ENCODE measurements at regions not wholly inside any gene's neighbourhood (a gene's known extent, or its start where the extent isn't known, plus 50 kb on each side); places are given as distances from the start of the nearest gene placed in this dataset.
"Not testable (repeated sequence)": the region's sequence is repeated elsewhere in the genome, so short reads cannot be mapped to it uniquely, and the experiment has no call there.

DNA sequence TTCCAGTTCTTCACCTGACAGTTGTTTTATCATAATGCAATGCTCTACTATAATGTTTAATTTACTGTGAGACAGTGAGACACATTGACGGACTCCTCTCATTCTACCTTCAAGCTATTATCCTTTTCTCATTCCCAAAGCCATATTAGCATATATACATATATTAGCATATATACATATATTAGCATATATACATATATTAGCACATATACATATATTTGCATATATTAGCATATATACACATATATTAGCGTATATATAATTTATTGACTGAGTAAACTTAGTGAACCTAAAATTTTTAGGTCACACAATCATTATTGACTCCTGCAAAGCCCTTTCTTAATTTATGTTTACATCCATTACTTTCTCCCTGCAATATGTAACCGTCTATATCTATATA lies 555.0 kb upstream of the ADGRB3 start:
- in situ Hi-C loops (cut with HindIII; ENCODE audit: low sequenced_read_pairs): no loop called here

DNA sequence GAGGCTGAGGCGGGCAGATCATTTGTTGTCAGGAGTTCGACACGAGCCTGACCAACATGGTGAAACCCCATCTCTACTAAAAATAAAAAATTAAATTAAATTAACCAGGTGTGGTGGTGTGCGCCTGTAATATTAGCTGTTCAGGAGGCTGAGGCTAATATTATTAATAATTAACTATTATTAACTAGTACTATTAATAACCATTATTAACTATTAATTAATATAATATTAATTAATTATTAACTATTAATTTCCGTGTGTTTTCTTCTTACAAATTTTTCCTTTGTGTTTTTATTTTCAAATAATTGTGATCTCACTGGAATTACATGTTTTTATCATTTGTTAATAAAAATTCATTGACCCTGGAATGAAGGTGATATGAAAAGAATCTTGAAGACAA lies 557.4 kb upstream of the ADGRB3 start:
- in situ Hi-C loops (cut with HindIII; ENCODE audit: low sequenced_read_pairs): no loop called here

DNA sequence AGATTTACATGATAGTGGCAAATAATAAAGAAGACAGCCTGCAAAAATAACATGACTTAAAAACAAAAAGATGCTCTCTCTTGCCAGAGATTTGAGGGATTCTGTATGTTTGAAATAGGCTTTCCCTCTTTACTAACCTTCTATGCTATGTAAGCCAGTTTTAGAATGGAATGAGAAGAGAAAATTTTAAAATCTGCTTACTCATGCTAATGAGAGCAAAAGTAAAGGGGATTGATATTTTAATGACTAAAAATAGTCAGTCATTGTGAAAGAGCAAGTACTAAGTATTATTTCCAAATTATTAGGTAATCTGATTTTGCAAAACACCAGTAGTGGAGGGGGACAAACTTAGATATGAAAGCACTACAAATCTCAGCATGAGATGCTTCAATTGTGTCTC lies 563.3 kb upstream of the ADGRB3 start:
- in situ Hi-C loops (cut with HindIII; ENCODE audit: low sequenced_read_pairs): no loop called here

DNA sequence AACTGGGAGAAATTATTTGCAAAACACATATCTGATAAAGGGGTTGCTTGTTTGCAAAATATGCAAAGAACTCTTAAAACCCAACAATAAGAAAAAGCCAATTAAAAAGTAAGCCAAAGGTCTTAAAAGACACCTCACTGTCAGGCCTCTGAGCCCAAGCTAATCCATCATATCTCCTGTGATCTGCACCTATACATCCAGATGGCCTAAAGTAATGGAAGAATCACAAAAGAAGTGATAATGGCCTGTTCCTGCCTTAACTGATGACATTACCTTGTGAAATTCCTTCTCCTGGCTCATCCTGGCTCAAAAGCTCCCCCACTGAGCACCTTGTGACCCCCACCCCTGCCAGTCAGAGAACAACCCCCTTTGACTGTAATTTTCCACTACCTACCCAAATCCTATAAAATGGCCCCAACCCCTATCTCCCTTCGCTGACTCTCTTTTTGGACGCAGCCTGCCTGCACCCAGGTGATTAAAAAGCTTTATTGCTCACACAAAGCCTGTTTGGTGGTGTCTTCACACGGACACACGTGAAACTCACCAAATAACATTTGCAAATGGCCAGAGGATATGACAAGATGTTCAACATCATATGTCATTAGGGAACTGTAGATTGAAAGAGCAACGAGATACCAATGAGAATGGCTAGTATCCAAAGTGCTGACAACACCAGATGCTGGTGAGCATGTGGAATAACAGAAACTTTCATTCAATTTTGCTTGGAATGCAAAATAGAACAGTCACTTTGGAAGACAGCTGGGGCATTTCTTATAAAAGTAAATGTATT lies 565.0 kb upstream of the ADGRB3 start:
- in situ Hi-C loops (cut with HindIII; ENCODE audit: low sequenced_read_pairs): no loop called here

DNA sequence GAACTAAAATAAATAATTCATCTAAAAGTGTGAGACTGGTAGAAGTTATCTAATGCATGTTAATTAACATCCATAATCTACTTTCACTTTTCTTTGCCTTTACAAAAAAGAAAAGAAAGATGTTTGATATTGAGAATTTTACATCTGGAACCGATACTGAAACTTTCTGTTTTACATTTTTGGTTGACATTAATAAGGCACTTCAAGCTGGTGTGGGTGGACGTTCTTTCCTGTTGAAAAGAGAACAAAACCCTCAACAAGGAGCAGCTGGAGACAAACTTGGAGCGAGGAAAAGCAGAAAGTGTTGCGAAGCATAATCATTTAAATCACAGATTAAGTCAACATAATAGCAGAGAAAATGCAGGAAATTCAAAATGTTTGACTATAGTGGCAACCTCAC lies 575.2 kb upstream of the ADGRB3 start:
- in situ Hi-C loops (cut with HindIII; ENCODE audit: low sequenced_read_pairs): no loop called here

DNA sequence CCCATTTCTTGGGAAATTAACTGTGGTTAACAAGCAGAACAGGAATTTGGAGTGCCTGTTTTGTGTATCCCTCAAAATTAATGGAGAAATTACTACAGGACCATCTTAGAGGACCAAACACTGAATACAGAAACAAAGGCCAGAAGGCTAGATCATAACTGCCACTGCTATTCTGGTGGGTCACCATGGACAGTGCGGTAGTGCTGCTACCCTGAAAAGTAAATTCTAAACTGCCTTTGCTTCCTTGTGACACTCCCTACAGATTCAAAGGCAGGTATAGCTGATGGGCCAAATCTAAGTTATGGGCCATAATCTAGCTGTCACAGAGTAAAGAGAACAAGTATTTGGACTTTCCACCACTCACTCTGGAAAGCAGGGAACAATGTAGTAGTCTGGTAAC lies 575.8 kb upstream of the ADGRB3 start:
- in situ Hi-C loops (cut with HindIII; ENCODE audit: low sequenced_read_pairs): no loop called here

DNA sequence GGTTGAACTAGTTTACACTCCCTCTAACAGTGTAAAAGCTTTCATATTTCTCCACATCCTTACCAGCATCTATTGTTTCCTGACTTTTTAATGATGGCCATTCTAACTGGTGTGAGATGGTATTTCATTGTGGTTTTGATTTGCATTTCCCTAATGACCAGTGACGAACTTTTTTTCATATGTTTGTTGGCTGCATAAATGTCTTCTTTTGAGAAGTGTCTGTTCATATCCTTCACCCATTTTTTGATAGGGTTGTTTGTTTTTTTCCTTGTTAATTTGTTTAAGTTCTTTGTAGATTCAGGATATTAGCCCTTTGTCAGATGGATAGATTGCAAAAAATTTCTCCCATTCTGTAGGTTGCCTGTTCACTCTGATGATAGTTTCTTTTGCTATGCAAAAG lies 578.5 kb upstream of the ADGRB3 start:
- in situ Hi-C loops (cut with HindIII; ENCODE audit: low sequenced_read_pairs): not testable (repeated sequence)

DNA sequence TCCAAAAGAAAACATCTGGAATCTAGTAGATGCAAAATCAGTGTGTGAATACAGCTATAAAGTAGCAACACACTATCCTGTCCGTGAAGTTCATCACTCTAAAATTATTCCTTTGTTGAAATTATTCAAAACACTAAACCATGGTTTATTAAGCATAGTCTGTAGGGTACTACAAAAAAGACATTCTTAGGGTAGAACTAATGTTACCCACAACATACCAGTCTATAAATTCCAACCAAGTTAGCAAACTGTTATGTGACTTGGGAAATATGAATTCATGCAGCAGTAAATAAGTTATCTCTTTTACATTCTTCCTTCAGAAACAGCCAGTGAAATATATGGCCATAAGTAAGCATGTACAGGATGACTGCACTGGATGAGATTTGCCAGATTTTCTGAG lies 580.3 kb upstream of the ADGRB3 start:
- in situ Hi-C loops (cut with HindIII; ENCODE audit: low sequenced_read_pairs): no loop called here

DNA sequence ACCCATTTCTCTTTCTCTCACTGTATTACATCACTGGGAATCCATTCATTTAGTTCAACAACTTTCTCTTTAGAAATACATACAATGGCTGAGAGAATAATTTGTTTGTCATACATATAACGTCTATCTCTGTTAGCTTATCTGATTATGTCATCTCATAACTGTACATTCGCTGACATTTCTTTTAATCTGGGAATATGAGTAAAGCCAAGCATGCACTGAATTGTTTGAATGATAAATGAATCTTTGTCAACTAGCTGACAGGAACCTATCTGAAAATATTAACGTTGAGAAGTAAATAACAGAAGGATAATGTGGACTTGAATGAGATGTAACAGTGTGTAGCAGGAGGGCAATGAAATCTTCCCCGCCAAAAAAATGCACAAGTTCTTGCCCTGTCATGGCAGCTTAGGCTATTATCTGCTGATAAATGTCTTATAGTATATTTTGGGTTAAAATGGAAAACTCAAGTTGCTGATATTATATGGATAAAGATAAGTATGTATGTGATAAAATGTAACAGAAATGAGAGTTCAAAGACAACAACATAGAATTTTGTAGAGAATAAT lies 581.2 kb upstream of the ADGRB3 start:
- in situ Hi-C loops (cut with HindIII; ENCODE audit: low sequenced_read_pairs): no loop called here

DNA sequence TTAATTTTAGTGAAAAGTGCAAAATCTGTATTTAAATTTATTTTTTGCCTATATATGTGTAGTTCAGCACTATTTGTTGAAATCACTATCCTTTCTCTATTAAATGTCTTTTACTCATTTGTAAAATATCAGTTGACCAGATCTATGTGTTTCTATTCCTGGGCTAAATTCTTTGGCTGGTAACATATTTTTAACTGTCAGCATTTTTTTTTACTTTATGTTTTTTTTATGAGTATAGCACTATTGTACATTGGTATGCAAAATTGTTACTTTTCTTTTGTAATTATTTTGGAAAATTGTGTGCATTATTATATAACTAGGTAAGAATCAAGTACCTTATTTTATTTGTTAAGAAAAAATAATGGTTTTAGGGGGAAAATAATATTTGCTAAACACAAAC lies 582.8 kb upstream of the ADGRB3 start:
- in situ Hi-C loops (cut with HindIII; ENCODE audit: low sequenced_read_pairs): no loop called here

DNA sequence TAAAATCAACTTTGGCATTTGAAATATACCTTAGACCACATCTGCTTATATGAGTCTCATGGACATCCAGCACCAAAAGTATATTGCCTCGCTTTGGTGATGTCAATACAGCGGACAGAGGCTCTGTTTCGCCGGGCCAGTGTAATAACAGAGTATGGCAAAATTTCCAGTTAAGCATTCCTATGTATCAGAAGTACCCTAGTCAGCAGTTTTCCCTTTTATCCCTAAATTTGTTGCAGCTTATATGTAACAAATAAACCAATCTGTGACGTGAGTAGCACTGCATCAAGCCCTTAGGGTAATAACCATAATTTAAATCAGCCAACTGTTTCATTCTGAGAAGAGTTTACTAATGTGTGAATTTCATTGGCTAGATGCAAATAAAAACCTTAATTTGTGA lies 585.5 kb upstream of the ADGRB3 start:
- in situ Hi-C loops (cut with HindIII; ENCODE audit: low sequenced_read_pairs): no loop called here

DNA sequence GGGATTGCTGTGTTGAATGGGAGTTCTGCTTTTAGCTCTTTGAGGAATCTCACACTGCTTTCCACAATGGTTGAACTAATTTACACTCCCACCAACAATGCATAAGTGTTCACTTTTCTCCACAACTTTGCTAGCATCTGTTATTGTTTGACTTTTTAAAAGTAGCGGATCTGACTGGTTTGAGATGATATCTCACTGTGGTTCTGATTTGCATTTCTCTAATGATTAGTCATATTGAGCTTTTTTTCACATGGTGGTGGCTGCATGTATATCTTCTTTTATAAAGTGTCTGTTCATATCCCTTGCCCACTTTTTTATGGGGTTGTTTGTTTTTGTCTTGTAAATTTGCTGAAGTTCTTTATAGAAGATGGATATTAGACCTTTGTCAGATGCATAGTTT lies 588.3 kb upstream of the ADGRB3 start:
- in situ Hi-C loops (cut with HindIII; ENCODE audit: low sequenced_read_pairs): no loop called here

DNA sequence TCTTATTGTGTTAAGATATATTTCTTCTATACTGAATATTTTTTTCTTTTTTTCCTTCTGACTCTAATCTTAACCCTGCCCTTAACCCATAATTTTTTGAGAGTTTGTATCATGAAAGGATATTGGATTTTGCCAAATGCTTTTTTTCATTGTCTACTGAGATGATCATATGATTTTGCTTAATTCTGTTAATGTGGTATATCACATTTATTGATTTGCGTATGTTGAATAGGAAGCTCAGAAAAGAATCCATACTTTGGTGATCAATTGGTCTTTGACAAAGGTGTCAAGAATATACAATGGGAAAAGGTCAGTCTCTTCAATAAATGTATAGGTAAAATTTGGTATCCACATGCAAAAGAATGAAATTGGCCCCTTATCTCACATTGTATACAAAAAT lies 588.8 kb upstream of the ADGRB3 start:
- in situ Hi-C loops (cut with HindIII; ENCODE audit: low sequenced_read_pairs): no loop called here

DNA sequence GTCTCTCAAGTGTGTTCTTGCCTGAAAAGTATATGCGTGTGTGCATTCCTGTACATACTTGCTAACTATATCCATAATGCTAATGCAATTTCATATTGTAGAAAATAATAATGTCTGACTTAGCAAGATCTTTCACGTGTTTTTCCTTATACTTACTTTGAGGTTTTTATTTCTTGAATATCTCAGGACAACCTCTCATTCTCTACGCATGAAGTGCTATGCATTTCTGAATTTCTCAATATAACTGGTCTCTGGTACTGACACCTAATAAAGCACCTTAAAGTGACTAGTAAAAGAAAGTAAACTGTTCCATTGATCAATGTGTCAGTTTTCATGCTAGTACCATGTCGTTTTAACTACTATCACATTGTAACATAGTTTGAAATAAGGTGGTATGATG lies 589.9 kb upstream of the ADGRB3 start:
- in situ Hi-C loops (cut with HindIII; ENCODE audit: low sequenced_read_pairs): no loop called here

DNA sequence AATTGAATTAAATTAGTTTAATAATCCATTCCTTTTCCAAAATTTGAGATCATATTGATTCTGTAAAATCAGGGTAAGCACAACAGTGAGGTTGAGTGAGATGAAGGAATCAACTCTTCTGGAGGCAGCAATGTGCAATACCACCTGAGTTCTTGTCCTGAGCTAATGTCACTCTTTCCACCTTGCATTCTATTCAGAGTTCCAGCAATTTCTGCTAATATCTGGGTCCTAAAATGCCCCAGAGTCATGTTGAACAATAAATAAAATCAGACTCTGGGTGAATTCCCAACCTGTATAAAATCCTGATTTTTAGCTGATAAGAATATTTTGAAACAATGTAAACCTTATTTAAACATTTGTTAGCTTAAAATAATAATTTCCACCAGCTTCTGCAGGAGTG lies 590.8 kb upstream of the ADGRB3 start:
- in situ Hi-C loops (cut with HindIII; ENCODE audit: low sequenced_read_pairs): no loop called here

DNA sequence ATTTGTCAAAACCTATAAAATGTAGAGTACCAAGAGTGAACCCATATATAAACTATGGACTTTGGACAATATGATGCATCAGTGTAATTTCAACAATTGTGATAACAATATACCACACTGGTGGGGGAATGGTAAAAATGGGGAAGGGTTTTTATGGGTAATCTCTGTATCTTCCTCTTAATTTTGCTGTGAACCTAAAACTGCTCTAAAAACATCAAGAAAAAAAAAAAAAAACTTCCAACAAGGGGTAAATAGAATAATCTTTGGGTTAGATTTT lies 592.0 kb upstream of the ADGRB3 start:
- in situ Hi-C loops (cut with HindIII; ENCODE audit: low sequenced_read_pairs): no loop called here

DNA sequence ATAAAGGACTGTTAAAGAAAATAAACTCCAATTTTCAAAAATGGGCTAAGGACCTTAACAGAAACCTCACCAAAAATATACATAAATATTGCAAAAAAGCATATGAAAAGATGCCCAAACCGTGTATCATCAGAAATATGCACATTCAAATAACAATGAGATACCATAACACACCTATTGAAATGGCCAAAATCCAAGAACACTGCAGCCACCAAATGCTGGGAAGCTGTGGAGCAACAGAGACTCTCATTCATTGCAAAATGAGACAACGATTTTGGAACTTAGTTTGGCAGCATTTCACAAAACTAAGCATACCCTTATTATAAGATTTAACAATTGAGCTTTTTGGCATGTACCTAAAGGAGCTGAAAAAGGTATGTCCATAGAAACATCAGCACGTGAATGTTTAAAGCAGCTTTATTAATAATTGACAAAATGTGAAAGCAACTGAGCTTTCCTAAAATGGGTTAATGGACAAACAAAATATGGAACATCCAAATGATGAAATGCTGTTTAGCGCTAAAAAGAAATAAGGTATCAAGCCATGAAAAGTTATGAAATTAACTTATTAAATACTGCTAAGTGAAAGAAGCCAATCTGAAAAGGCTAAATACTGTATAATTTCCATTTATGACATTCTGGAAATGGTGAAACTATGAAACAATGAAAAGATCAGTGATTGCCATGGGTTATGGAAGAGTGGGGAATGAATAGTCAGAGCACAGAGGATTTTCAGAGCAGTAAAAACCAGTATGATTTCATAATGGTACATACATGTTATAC lies 592.6 kb upstream of the ADGRB3 start:
- in situ Hi-C loops (cut with HindIII; ENCODE audit: low sequenced_read_pairs): no loop called here

DNA sequence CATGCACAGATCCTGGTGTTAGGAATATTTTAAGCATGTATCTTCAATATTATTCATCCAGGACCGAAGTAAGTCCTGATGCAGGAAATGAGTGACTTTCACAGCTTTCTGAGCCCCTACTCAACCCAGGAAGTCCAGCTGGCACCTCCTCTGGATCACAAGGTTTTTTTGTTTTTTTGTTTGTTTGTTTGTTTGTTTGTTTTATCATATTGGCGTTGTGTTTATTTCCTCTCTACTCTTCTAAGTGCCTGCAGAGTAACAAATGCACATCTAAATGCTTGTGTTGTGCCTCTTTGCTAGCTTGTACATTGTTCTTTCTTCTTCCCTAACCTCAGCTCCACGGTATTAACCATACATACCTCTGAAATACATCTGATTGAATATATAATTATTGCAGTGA lies 594.3 kb upstream of the ADGRB3 start:
- in situ Hi-C loops (cut with HindIII; ENCODE audit: low sequenced_read_pairs): no loop called here

DNA sequence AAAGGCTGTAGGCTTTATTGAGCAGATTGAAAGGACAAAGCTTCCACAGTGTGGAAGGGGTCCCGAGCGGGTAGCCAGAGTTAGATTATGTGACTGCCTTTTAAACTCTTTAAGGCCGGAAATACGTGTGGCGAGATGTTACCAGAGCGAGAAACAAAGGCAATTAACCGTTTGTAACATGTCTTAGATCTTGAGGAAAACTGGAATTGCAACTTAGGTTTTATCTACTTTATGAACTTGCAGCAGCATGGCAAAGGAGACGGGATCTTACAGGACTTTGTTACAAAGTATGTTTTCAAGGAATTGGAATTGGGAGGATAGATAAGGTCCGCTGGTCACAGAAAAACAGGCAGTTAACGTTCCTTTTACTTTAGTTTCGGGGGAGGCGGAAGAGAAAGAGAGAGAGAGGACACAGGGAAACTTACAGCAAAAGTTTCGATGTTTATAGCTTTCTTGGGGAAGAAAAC lies 594.7 kb upstream of the ADGRB3 start:
- in situ Hi-C loops (cut with HindIII; ENCODE audit: low sequenced_read_pairs): no loop called here

DNA sequence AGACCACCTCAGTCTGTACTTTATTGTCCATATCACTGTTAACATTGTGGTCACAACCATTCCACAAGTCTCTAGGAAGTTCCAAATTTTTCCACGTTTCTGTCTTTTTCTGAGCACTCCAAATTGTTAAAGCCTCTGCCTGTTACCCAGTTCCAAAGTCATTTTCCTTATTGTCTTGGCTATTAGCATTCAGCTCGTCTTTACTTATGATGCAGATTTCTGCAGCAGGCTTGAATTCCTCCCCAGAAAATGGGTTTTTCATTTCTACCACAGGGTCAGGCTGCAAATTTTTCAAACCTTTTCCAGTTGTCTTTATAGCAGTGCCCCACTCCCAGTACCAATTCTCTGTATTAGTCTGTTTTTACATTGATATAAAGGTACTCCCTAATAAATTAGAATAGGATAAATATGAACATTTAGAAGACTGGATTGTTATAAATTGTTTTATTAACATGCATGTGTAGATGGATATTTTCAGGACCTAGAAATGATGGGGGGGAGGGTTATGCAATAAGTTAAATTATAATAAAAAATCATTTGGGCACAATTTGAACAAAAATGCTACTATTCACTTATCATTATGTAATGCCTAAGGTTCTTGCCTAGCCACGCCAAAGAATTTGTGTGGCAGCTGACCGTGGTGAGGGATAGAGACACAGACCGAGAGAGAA lies 595.3 kb upstream of the ADGRB3 start:
- in situ Hi-C loops (cut with HindIII; ENCODE audit: low sequenced_read_pairs): no loop called here

DNA sequence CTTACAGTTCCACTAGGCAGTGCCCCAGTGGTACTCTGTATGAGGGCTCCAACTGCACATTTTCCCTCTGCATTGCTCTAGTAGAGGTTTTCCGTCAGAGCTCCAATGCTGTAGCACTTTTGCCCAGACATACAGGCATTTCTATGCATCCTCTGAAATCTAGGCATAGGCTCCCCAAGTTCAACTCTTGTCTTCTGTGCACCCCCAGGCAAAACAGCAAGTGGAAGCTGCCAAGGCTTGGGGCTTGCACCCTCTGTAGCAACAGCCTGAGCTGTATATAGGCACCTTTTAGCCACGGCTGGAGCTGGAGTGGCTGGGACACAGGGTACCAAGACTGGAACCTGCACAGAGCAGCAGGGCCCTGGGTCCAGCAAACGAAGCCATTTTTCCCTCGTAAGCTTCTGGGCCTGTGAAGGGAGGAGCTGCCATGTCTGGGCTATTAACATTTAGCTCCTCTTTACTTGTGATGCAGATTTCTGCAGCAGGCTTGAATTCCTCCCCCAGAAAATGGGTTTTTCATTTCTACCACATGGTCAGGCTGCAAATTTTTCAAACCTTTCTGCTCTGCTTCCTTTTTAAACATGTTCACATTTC lies 596.2 kb upstream of the ADGRB3 start:
- in situ Hi-C loops (cut with HindIII; ENCODE audit: low sequenced_read_pairs): no loop called here
